ENCODE measurements at regions not wholly inside any gene's neighbourhood (a gene's known extent, or its start where the extent isn't known, plus 50 kb on each side); places are given as distances from the start of the nearest gene placed in this dataset.

GRCh38 chr22:47598864-47599263, 836.4 kb downstream of the TBC1D22A start:
- no TSS peak for BruUV-seq (replicated peaks)
- WGBS, 2 experiments (ENCODE audit: extremely low coverage in 2 of 2, insufficient read length in 1 of 2), result 29% methylated on average over 1 of the region's 6 CpGs; no CpG with 5 or more reads in 1 of the 2 experiments
- Histone ChIP-seq H3K27me3 (ENCODE audit: control insufficient read depth, insufficient read depth, low read length) (no peaks in the 10 kb centered on the region), H3K18ac (ENCODE audit: low read depth, low read length) (no peak overlapping the region), H2BK15ac (ENCODE audit: low read depth, low read length) (no peak overlapping the region), H2BK120ac (ENCODE audit: low read depth, low read length) (no peak overlapping the region), H4K8ac (ENCODE audit: low read depth in 2 of 2, low read length in 2 of 2) (no peak overlapping the region), H2BK5ac (ENCODE audit: low read depth, low read length, poor library complexity, severe bottlenecking) (no peak overlapping the region), H3K9me1 (ENCODE audit: insufficient read depth, low read length) (no peaks in the 10 kb centered on the region), H3K56ac (ENCODE audit: extremely low read depth, insufficient read depth, low read length) (no peak overlapping the region), H2AK9ac (replicated peaks; ENCODE audit: low read depth, low read length, poor library complexity) (no peak overlapping the region), H3K4me2 (ENCODE audit: low read depth, low read length) (no peak overlapping the region), H3K79me1 (ENCODE audit: low read depth in 1 of 2, low read length in 2 of 2) (no peaks in the 10 kb centered on the region), H3K4me1 (ENCODE audit: control insufficient read depth, insufficient read depth, low read length) (no peaks in the 10 kb centered on the region), H4K5ac (ENCODE audit: low read depth, low read length) (no peak overlapping the region), H3K4ac (ENCODE audit: low read depth, low read length) (no peak overlapping the region), H3K9ac (ENCODE audit: low read depth, low read length) (no peak overlapping the region), H4K20me1 (ENCODE audit: insufficient read depth, low read length) (no peaks in the 10 kb centered on the region), H3K4me3 (ENCODE audit: insufficient read depth, low read depth, low read length) (no peak overlapping the region), H2AK5ac (ENCODE audit: low read depth, low read length) (no peak overlapping the region), H3K36me3 (ENCODE audit: control insufficient read depth, insufficient read depth, low read length) (no peaks in the 10 kb centered on the region), H2BK20ac (ENCODE audit: low read depth, low read length) (no peak overlapping the region), H3K23ac (ENCODE audit: low read depth, low read length) (no peak overlapping the region), H4K91ac (ENCODE audit: insufficient read depth, low read depth, low read length) (no peak overlapping the region), H3K9me3 (ENCODE audit: control insufficient read depth, insufficient read depth, low read length) (peaks cover 41% of the 10 kb centered on the region), H3K27ac (ENCODE audit: insufficient read depth, low read length) (no peak overlapping the region), H3K14ac (replicated peaks; ENCODE audit: low read depth, low read length) (no peak overlapping the region), H2AFZ (replicated peaks; ENCODE audit: low read length, poor library complexity) (no peak overlapping the region)
- ATAC-seq (ENCODE audit: low read depth) (no peak), DNase-seq (no peak)
- intact Hi-C loops (cut with micrococcal nuclease) (no loop called here), in situ Hi-C loops (cut with MboI; ENCODE audit: low sequenced_read_pairs) (no loop called here), dilution Hi-C loops (cut with HindIII; ENCODE audit: low sequenced_read_pairs, unreplicated experiment) (no loop called here)
- POLR2A ChIA-PET (ENCODE audit: unreplicated experiment), result no interaction called here
- CTCF ChIA-PET, result no interaction called here
- no peak for TF ChIP-seq SMC3 (IDR thresholded peaks at IDR 0.05; ENCODE audit: low read depth, low read length)

All from IMR-90 (cell line).